Caco-2 (cell line): ENCODE measurements at regions not wholly inside any gene's neighbourhood (a gene's known extent, or its start where the extent isn't known, plus 50 kb on each side); places are given as distances from the start of the nearest gene placed in this dataset.

Experiments used
- BruUV-seq: library from RNA; stranded (reverse); fragments of 400-500 nt; replicated peaks from 2 replicates; lab custom pipeline; 2021; lab: Mats Ljungman, UMichigan
- CTCF ChIA-PET: fragments of 300-600 bp; sonication (Branson Sonifier 250); formaldehyde crosslinking; loops from one replicate; lab custom pipeline; 2022; ENCODE audit warnings: antibody characterized with exemption; lab: Charles Lee
- POLR2A ChIA-PET: fragments of 300-600 bp; sonication (Branson Sonifier 250); formaldehyde crosslinking; loops from one replicate; lab custom pipeline; 2022; ENCODE audit warnings: antibody characterized with exemption; lab: Charles Lee
- DNase-seq, 2 experiments: peaks; one replicate each; pipeline versions ENCODE4 v3.0.0 to v3.0.0-alpha.2; 2020 to 2022
- H3K27me3 ChIP-seq: replicated peaks from 2 replicates; pipeline ENCODE4 v1.6.0; 2011; ENCODE audit warnings: low read length; ENCODE audit not compliant: control insufficient read depth, insufficient read depth
- H3K36me3 ChIP-seq: 2 replicates; pipeline ENCODE4 v1.5.1; 2011; ENCODE audit warnings: low read length; ENCODE audit not compliant: control insufficient read depth, insufficient read depth
- H3K4me1 ChIP-seq: fragments of 250-450 bp; sonication (Bioruptor Pico); 2 replicates; pipeline ENCODE4 v1.5.1; 2020; ENCODE audit warnings: mild to moderate bottlenecking
- H3K4me3 ChIP-seq: 2 replicates; pipeline ENCODE4 v1.5.1; 2011; ENCODE audit warnings: low read depth, mild to moderate bottlenecking, control low read depth, low read length
- H3K9me3 ChIP-seq: fragments of 250-450 bp; sonication (Bioruptor Pico); 2 replicates; pipeline ENCODE4 v1.5.1; 2020; ENCODE audit warnings: mild to moderate bottlenecking, moderate library complexity
- H3K27ac Mint-ChIP-seq: one replicate; pipeline ENCODE4 v1.8.0; 2022; ENCODE audit warnings: mixed read lengths; ENCODE audit not compliant: unreplicated experiment
- H3K27me3 Mint-ChIP-seq: one replicate; pipeline ENCODE4 v1.8.0; 2022; ENCODE audit warnings: mixed read lengths; ENCODE audit not compliant: insufficient read depth, unreplicated experiment
- H3K36me3 Mint-ChIP-seq: one replicate; pipeline ENCODE4 v1.8.0; 2022; ENCODE audit warnings: mild to moderate bottlenecking, mixed read lengths; ENCODE audit not compliant: insufficient read depth, unreplicated experiment
- H3K4me1 Mint-ChIP-seq: one replicate; pipeline ENCODE4 v1.8.0; 2022; ENCODE audit warnings: low read depth, mixed read lengths; ENCODE audit not compliant: unreplicated experiment
- H3K4me3 Mint-ChIP-seq: one replicate; pipeline ENCODE4 v1.8.0; 2022; ENCODE audit warnings: mild to moderate bottlenecking, moderate library complexity, mixed read lengths; ENCODE audit not compliant: unreplicated experiment
- H3K9me3 Mint-ChIP-seq: one replicate; pipeline ENCODE4 v1.8.0; 2022; ENCODE audit warnings: mixed read lengths; ENCODE audit not compliant: unreplicated experiment
- CTCF ChIP-seq, 2 experiments: fragments of 200-600 bp in 1 of 2; IDR thresholded peaks; 1 replicate in 1 of 2; 2 replicates in 1 of 2; pipeline versions ENCODE4 v1.5.1 to v1.8.0; 2011 to 2022; ENCODE audit warnings: antibody characterized with exemption in 1 of 2, control low read depth in 1 of 2, inconsistent platforms in 1 of 2, low read depth in 1 of 2, low read length in 1 of 2, mild to moderate bottlenecking in 1 of 2, moderate library complexity in 1 of 2; ENCODE audit not compliant: insufficient read depth in 1 of 2, severe bottlenecking in 1 of 2, unreplicated experiment in 1 of 2
- intact Hi-C: fragments of 100-400 bp; cut with micrococcal nuclease; formaldehyde crosslinking; loops from one replicate; pipeline ENCODE4 v1.10.0; 2022; ENCODE audit not compliant: unreplicated experiment

GRCh38 chr9:81771571-81771970 is 82.2 kb upstream of the TLE1 start:
- POLR2A ChIA-PET, result no interaction called here
- no peak for DNase-seq

GRCh38 chr9:81772144-81772543 is 82.8 kb upstream of the TLE1 start:
- no peaks in the 10 kb centered on the region for H3K36me3 Mint-ChIP-seq
- H3K4me1 Mint-ChIP-seq, result peaks cover 15% of the 10 kb centered on the region
- no peaks in the 10 kb centered on the region for H3K9me3 Mint-ChIP-seq
- Histone ChIP-seq H3K4me3 (no peak overlapping the region), H3K36me3 (no peaks in the 10 kb centered on the region), H3K27me3 (no peaks in the 10 kb centered on the region), H3K4me1 (peaks cover 4% of the 10 kb centered on the region; the same call in 1 of the 2 replicates), H3K9me3 (no peaks in the 10 kb centered on the region)
- no peak overlapping the region for H3K4me3 Mint-ChIP-seq
- intact Hi-C loops, result no loop called here
- ChIA-PET POLR2A (no interaction called here), CTCF (no interaction called here)
- H3K27ac Mint-ChIP-seq, result no peak overlapping the region
- no peaks in the 10 kb centered on the region for H3K27me3 Mint-ChIP-seq
- DNase-seq, result no peak
- no TSS peak for BruUV-seq
- no peak for TF ChIP-seq CTCF (IDR thresholded peaks at IDR 0.05; ENCODE audit: insufficient read depth in 1 of 2, low read depth in 1 of 2, low read length in 1 of 2, severe bottlenecking in 1 of 2, unreplicated experiment in 1 of 2)

More at GRCh38 chr9:81771571-81771970, 82.2 kb upstream of the TLE1 start:
- H3K27ac Mint-ChIP-seq, result no peak overlapping the region
- intact Hi-C loops, result no loop called here
- H3K36me3 Mint-ChIP-seq, result no peaks in the 10 kb centered on the region
- no peak overlapping the region for H3K4me3 ChIP-seq
- no peaks in the 10 kb centered on the region for H3K9me3 Mint-ChIP-seq
- H3K9me3 ChIP-seq, result no peaks in the 10 kb centered on the region
- no peaks in the 10 kb centered on the region for H3K27me3 ChIP-seq
- H3K36me3 ChIP-seq, result no peaks in the 10 kb centered on the region
- peaks cover 4% of the 10 kb centered on the region; the same call in 1 of the 2 replicates for H3K4me1 ChIP-seq
- TF ChIP-seq CTCF (IDR thresholded peaks at IDR 0.05; ENCODE audit: insufficient read depth in 1 of 2, low read depth in 1 of 2, low read length in 1 of 2, severe bottlenecking in 1 of 2, unreplicated experiment in 1 of 2), result no peak
- H3K4me1 Mint-ChIP-seq, result peaks cover 15% of the 10 kb centered on the region
- no TSS peak for BruUV-seq
- H3K27me3 Mint-ChIP-seq, result no peaks in the 10 kb centered on the region
- no peak overlapping the region for H3K4me3 Mint-ChIP-seq
- CTCF ChIA-PET, result no interaction called here

- ChIA-PET POLR2A (no interaction called here), CTCF (no interaction called here)
- no TSS peak for BruUV-seq
- DNase-seq, result no peak
- Mint-ChIP-seq H3K9me3 (no peaks in the 10 kb centered on the region), H3K27me3 (no peaks in the 10 kb centered on the region), H3K36me3 (no peaks in the 10 kb centered on the region), H3K27ac (no peak overlapping the region), H3K4me3 (no peak overlapping the region), H3K4me1 (peaks cover 15% of the 10 kb centered on the region)
- no peak overlapping the region for H3K4me3 ChIP-seq
- intact Hi-C loops, result no loop called here
- no peak for TF ChIP-seq CTCF (IDR thresholded peaks at IDR 0.05; ENCODE audit: insufficient read depth in 1 of 2, low read depth in 1 of 2, low read length in 1 of 2, severe bottlenecking in 1 of 2, unreplicated experiment in 1 of 2)
- H3K36me3 ChIP-seq, result no peaks in the 10 kb centered on the region
- peaks cover 4% of the 10 kb centered on the region; the same call in 1 of the 2 replicates for H3K4me1 ChIP-seq
- H3K27me3 ChIP-seq, result no peaks in the 10 kb centered on the region
- H3K9me3 ChIP-seq, result no peaks in the 10 kb centered on the region
These were observed 87.0 kb upstream of the TLE1 start for GRCh38 chr9:81776390-81776789.
